ENCODE measurements at regions not wholly inside any gene's neighbourhood (a gene's known extent, or its start where the extent isn't known, plus 50 kb on each side); places are given as distances from the start of the nearest gene placed in this dataset.

DNA sequence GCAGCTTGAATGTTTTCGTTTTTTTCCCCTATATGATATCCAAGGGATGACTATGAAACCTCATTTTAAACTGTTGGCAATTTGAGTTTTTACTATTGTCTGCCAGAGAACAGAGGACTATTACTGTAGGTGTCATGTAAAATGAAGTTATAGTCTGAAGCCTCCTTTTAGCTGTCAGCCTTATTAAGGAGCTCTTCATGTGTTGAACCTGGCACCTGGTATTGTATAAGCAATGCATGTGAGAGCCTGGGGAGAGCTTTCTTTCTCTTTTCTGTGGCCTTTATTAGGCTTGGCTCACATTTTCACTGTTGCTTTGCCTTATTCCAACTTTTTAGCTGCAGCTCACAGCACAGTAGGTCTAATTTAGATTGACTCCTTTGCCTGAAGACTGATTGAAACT lies 119.1 kb upstream of the FOXP2 start:
- ATAC-seq (no peak), DNase-seq (no peak)
- Histone ChIP-seq H3K9me3 (no peaks in the 10 kb centered on the region), H3K27ac (no peak overlapping the region), H3K36me3 (replicated peaks in 1 of 2; ENCODE audit: insufficient read depth in 1 of 2, low read depth in 2 of 2) (no peaks in the 10 kb centered on the region), H3K27me3 (no peaks in the 10 kb centered on the region), H3K4me1 (no peaks in the 10 kb centered on the region), H3K4me3 (no peak overlapping the region)
- WGBS, 2 donors, result 66 to 88% methylated on average over 1 of the region's 1 CpG
- intact Hi-C loops (cut with DNase I), result no loop called here
- TF ChIP-seq POLR2A (IDR thresholded peaks at IDR 0.05), result no peak
- TF ChIP-seq CTCF (IDR thresholded peaks at IDR 0.05), result no peak

GRCh38 chr7:114294036-114294435 lies 120.6 kb upstream of the FOXP2 start:
- Histone ChIP-seq H3K4me3 (no peak overlapping the region), H3K36me3 (replicated peaks in 1 of 2; ENCODE audit: insufficient read depth in 1 of 2, low read depth in 2 of 2) (no peaks in the 10 kb centered on the region), H3K27me3 (no peaks in the 10 kb centered on the region), H3K9me3 (no peaks in the 10 kb centered on the region), H3K27ac (no peak overlapping the region), H3K4me1 (no peaks in the 10 kb centered on the region)
- TF ChIP-seq CTCF (IDR thresholded peaks at IDR 0.05), result no peak
- WGBS, 2 donors, result 73 to 77% methylated on average over 3 of the region's 3 CpGs
- intact Hi-C loops (cut with DNase I), result no loop called here
- no peak for DNase-seq
- ATAC-seq, result no peak

GRCh38 chr7:114293289-114294012 lies 121.2 kb upstream of the FOXP2 start:
- Histone ChIP-seq H3K4me1 (no peaks in the 10 kb centered on the region), H3K27me3 (no peaks in the 10 kb centered on the region), H3K36me3 (replicated peaks in 1 of 2; ENCODE audit: insufficient read depth in 1 of 2, low read depth in 2 of 2) (no peaks in the 10 kb centered on the region), H3K27ac (no peak overlapping the region), H3K9me3 (no peaks in the 10 kb centered on the region), H3K4me3 (no peak overlapping the region)
- intact Hi-C loops (cut with DNase I), result no loop called here
- DNase-seq, result no peak
- ATAC-seq, result no peak
- TF ChIP-seq POLR2A (IDR thresholded peaks at IDR 0.05), result no peak
- no peak for TF ChIP-seq CTCF (IDR thresholded peaks at IDR 0.05)
- 58 to 61% methylated on average over 1 of the region's 1 CpG for WGBS, 2 donors

DNA sequence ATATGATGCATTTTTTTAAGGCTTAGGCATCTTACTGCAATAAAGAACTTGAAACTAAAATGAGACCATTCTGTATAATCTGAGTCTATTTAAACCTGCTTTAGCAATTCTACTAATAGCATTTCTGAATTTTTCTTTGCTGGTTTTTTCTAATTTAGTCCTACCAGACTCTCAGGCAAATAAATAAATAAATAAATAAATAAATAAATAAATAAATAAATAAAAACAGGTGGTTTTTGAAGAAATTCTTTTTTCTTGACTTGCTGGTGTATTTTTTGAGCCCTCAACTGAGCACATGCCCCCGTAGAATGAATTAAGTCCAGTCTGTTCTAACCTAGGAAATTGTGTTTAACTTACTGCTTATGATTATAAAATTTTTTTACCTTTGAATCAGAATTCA lies 134.7 kb upstream of the FOXP2 start:
- DNase-seq (no peak), ATAC-seq (no peak)
- Histone ChIP-seq H3K27me3 (no peaks in the 10 kb centered on the region), H3K9me3 (no peaks in the 10 kb centered on the region), H3K27ac (no peak overlapping the region), H3K36me3 (replicated peaks in 1 of 2; ENCODE audit: insufficient read depth in 1 of 2, low read depth in 2 of 2) (no peaks in the 10 kb centered on the region), H3K4me3 (no peak overlapping the region), H3K4me1 (no peaks in the 10 kb centered on the region)
- intact Hi-C loops (cut with DNase I), result no loop called here
- 91 to 98% methylated on average over 1 of the region's 1 CpG for WGBS, 2 donors
- TF ChIP-seq CTCF (IDR thresholded peaks at IDR 0.05) (no peak), POLR2A (IDR thresholded peaks at IDR 0.05) (no peak)

- intact Hi-C loops (cut with DNase I), result no loop called here
- H3K27ac ChIP-seq, result no peak overlapping the region
- H3K9me3 ChIP-seq, result no peaks in the 10 kb centered on the region
- no peaks in the 10 kb centered on the region for H3K36me3 ChIP-seq (replicated peaks in 1 of 2; ENCODE audit: insufficient read depth in 1 of 2, low read depth in 2 of 2)
- 82 to 92% methylated on average over 1 of the region's 1 CpG for WGBS, 2 donors
- H3K27me3 ChIP-seq, result no peaks in the 10 kb centered on the region
- no peak overlapping the region for H3K4me3 ChIP-seq
- TF ChIP-seq POLR2A (IDR thresholded peaks at IDR 0.05) (no peak), CTCF (IDR thresholded peaks at IDR 0.05) (no peak)
- H3K4me1 ChIP-seq, result no peaks in the 10 kb centered on the region
- ATAC-seq, result no peak
- DNase-seq, result no peak
Measured at GRCh38 chr7:114273218-114273617, 141.4 kb upstream of the FOXP2 start.
